IMR-90 (cell line): ENCODE measurements at regions not wholly inside any gene's neighbourhood (a gene's known extent, or its start where the extent isn't known, plus 50 kb on each side); places are given as distances from the start of the nearest gene placed in this dataset.

ENCODE experiments used
- ATAC-seq: fragments of 200-7000 bp; cut with Tn5 transposase; 2 replicates; pipeline ENCODE4 v1.9.1; 2020; ENCODE audit warnings: low read depth, mild to moderate bottlenecking, moderate library complexity
- BruUV-seq: library from RNA; stranded (reverse); fragments of 400-500 nt; replicated peaks from 2 replicates; lab custom pipeline; 2021; lab: Mats Ljungman, UMichigan
- CTCF ChIA-PET: fragments of 300-600 bp; formaldehyde crosslinking; extraction: SDS; loops from one replicate; lab custom pipeline; 2021; ENCODE audit warnings: antibody characterized with exemption; lab: Yijun Ruan, JAX
- POLR2A ChIA-PET: fragments of 300-600 bp; sonication (Branson Sonifier 250); formaldehyde crosslinking; loops from one replicate; lab custom pipeline; 2022; ENCODE audit warnings: antibody characterized with exemption; ENCODE audit not compliant: unreplicated experiment; lab: Charles Lee
- DNase-seq: peaks from one replicate; pipeline ENCODE4 v3.0.0; 2013
- H2AFZ ChIP-seq: replicated peaks from 2 replicates; pipeline ENCODE3; 2013; ENCODE audit warnings: low read length, mild to moderate bottlenecking; ENCODE audit not compliant: poor library complexity
- H2AK5ac ChIP-seq: 2 replicates; pipeline ENCODE4 v1.6.1; 2013; ENCODE audit warnings: low read depth, low read length, inconsistent platforms
- H2AK9ac ChIP-seq: replicated peaks from 2 replicates; pipeline ENCODE3; 2013; ENCODE audit warnings: mild to moderate bottlenecking, low read depth, low read length, moderate library complexity; ENCODE audit not compliant: poor library complexity
- H2BK120ac ChIP-seq: 2 replicates; pipeline ENCODE4 v1.6.1; 2013; ENCODE audit warnings: low read depth, low read length, inconsistent platforms
- H2BK15ac ChIP-seq: 3 replicates; pipeline ENCODE4 v1.6.1; 2013; ENCODE audit warnings: low read depth, low read length, inconsistent platforms
- H2BK20ac ChIP-seq: 2 replicates; pipeline ENCODE4 v1.6.1; 2013; ENCODE audit warnings: low read depth, mild to moderate bottlenecking, inconsistent platforms, low read length, moderate library complexity
- H2BK5ac ChIP-seq: 2 replicates; pipeline ENCODE4 v1.6.1; 2013; ENCODE audit warnings: mild to moderate bottlenecking, low read depth, low read length, inconsistent platforms; ENCODE audit not compliant: poor library complexity, severe bottlenecking
- H3K14ac ChIP-seq: replicated peaks from 2 replicates; pipeline ENCODE4 v1.6.1; 2013; ENCODE audit warnings: low read depth, low read length, inconsistent platforms
- H3K18ac ChIP-seq: 2 replicates; pipeline ENCODE4 v1.6.1; 2013; ENCODE audit warnings: low read depth, low read length, control low read depth
- H3K23ac ChIP-seq: 2 replicates; pipeline ENCODE4 v1.6.1; 2013; ENCODE audit warnings: low read depth, low read length, inconsistent platforms
- H3K27ac ChIP-seq: 2 replicates; pipeline ENCODE4 v1.5.1; 2013; ENCODE audit warnings: mild to moderate bottlenecking, control low read depth, low read length; ENCODE audit not compliant: insufficient read depth
- H3K27me3 ChIP-seq: 2 replicates; pipeline ENCODE4 v1.6.1; 2013; ENCODE audit warnings: low read length; ENCODE audit not compliant: control insufficient read depth, insufficient read depth
- H3K36me3 ChIP-seq: 2 replicates; pipeline ENCODE4 v1.6.1; 2013; ENCODE audit warnings: low read length, mixed read lengths; ENCODE audit not compliant: control insufficient read depth, insufficient read depth
- H3K4ac ChIP-seq: 2 replicates; pipeline ENCODE4 v1.6.1; 2013; ENCODE audit warnings: low read depth, low read length, inconsistent platforms
- H3K4me1 ChIP-seq: 2 replicates; pipeline ENCODE4 v1.6.1; 2013; ENCODE audit warnings: low read length, mixed read lengths; ENCODE audit not compliant: control insufficient read depth, insufficient read depth
- H3K4me2 ChIP-seq: 2 replicates; pipeline ENCODE4 v1.6.1; 2013; ENCODE audit warnings: low read depth, mild to moderate bottlenecking, control low read depth, low read length, moderate library complexity
- H3K4me3 ChIP-seq: 2 replicates; pipeline ENCODE4 v1.5.1; 2013; ENCODE audit warnings: low read depth, mild to moderate bottlenecking, control low read depth, low read length, moderate library complexity; ENCODE audit not compliant: insufficient read depth
- H3K56ac ChIP-seq: 2 replicates; pipeline ENCODE4 v1.6.1; 2013; ENCODE audit warnings: low read length, inconsistent platforms; ENCODE audit not compliant: insufficient read depth; ENCODE audit errors: extremely low read depth
- H3K79me1 ChIP-seq, 2 experiments: 2 replicates each; pipeline ENCODE4 v1.6.1; 2013; ENCODE audit warnings: low read length in 2 of 2, inconsistent platforms in 1 of 2, low read depth in 1 of 2
- H3K9ac ChIP-seq: 2 replicates; pipeline ENCODE4 v1.6.1; 2013; ENCODE audit warnings: low read depth, low read length, control low read depth
- H3K9me1 ChIP-seq: 2 replicates; pipeline ENCODE4 v1.6.1; 2013; ENCODE audit warnings: low read length, inconsistent platforms; ENCODE audit not compliant: insufficient read depth
- H3K9me3 ChIP-seq: 2 replicates; pipeline ENCODE4 v1.6.1; 2013; ENCODE audit warnings: low read length; ENCODE audit not compliant: control insufficient read depth, insufficient read depth
- H4K20me1 ChIP-seq: 2 replicates; pipeline ENCODE4 v1.6.1; 2013; ENCODE audit warnings: low read length, inconsistent platforms; ENCODE audit not compliant: insufficient read depth
- H4K5ac ChIP-seq: 2 replicates; pipeline ENCODE4 v1.6.1; 2013; ENCODE audit warnings: mild to moderate bottlenecking, low read depth, low read length, control low read depth
- H4K8ac ChIP-seq, 2 experiments: 2 replicates each; pipeline ENCODE4 v1.6.1; 2013; ENCODE audit warnings: low read depth in 2 of 2, low read length in 2 of 2, control low read depth in 1 of 2, inconsistent platforms in 1 of 2
- H4K91ac ChIP-seq: 2 replicates; pipeline ENCODE4 v1.6.1; 2013; ENCODE audit warnings: low read depth, low read length, inconsistent platforms; ENCODE audit not compliant: insufficient read depth
- BHLHE40 ChIP-seq: fragments of 150-350 bp; IDR thresholded peaks from 2 replicates; pipeline ENCODE4 v1.6.1; 2016; ENCODE audit warnings: mild to moderate bottlenecking, low read depth, low read length
- CEBPB ChIP-seq: IDR thresholded peaks from 2 replicates; pipeline ENCODE4 v1.6.1; 2012; ENCODE audit warnings: low read depth, low read length, improper control_type of control experiment
- CHD1 ChIP-seq: IDR thresholded peaks from 2 replicates; pipeline ENCODE4 v1.6.1; 2012; ENCODE audit warnings: low read depth, low read length, improper control_type of control experiment
- CTCF ChIP-seq: conservative IDR thresholded peaks from 2 replicates; pipeline ENCODE4 v1.5.1; 2012; ENCODE audit warnings: mild to moderate bottlenecking, low read depth, low read length, improper control_type of control experiment
- ELK1 ChIP-seq: fragments of 150-350 bp; IDR thresholded peaks from 2 replicates; pipeline ENCODE4 v1.6.1; 2016; ENCODE audit warnings: low read depth, mild to moderate bottlenecking, low read length, moderate library complexity, borderline replicate concordance
- FOS ChIP-seq: fragments of 150-350 bp; IDR thresholded peaks from 2 replicates; pipeline ENCODE4 v1.6.1; 2016; ENCODE audit warnings: low read depth, low read length
- MAFK ChIP-seq: IDR thresholded peaks from 2 replicates; pipeline ENCODE4 v1.6.1; 2012; ENCODE audit warnings: low read depth, low read length, improper control_type of control experiment
- MAZ ChIP-seq: IDR thresholded peaks from 2 replicates; pipeline ENCODE4 v1.6.1; 2012; ENCODE audit warnings: low read depth, mild to moderate bottlenecking, low read length, improper control_type of control experiment, moderate library complexity, borderline replicate concordance
- MXI1 ChIP-seq: IDR thresholded peaks from 2 replicates; pipeline ENCODE4 v1.6.1; 2012; ENCODE audit warnings: low read depth, mild to moderate bottlenecking, low read length, moderate library complexity, borderline replicate concordance
- NFE2L2 ChIP-seq: fragments of 150-350 bp; IDR thresholded peaks from 2 replicates; pipeline ENCODE4 v1.6.1; 2016; ENCODE audit warnings: low read depth, mild to moderate bottlenecking, low read length
- POLR2A ChIP-seq: IDR thresholded peaks from 2 replicates; pipeline ENCODE4 v1.6.1; 2012; ENCODE audit warnings: mild to moderate bottlenecking, low read depth, low read length
- RAD21 ChIP-seq: IDR thresholded peaks from 2 replicates; pipeline ENCODE4 v1.6.1; 2012; ENCODE audit warnings: low read length, improper control_type of control experiment
- RCOR1 ChIP-seq: IDR thresholded peaks from 2 replicates; pipeline ENCODE4 v1.6.1; 2012; ENCODE audit warnings: mild to moderate bottlenecking, low read length, improper control_type of control experiment; ENCODE audit not compliant: insufficient replicate concordance
- RFX5 ChIP-seq: IDR thresholded peaks from 2 replicates; pipeline ENCODE4 v1.8.0; 2012; ENCODE audit warnings: low read depth, mild to moderate bottlenecking, low read length, moderate library complexity
- SMC3 ChIP-seq: fragments of 150-350 bp; IDR thresholded peaks from 2 replicates; pipeline ENCODE4 v1.6.1; 2016; ENCODE audit warnings: low read depth, mild to moderate bottlenecking, antibody characterized with exemption, low read length, moderate library complexity
- USF2 ChIP-seq: fragments of 150-350 bp; IDR thresholded peaks from 2 replicates; pipeline ENCODE4 v1.6.1; 2017; ENCODE audit warnings: mild to moderate bottlenecking, antibody characterized with exemption, low read length, low read depth
- WGBS, 2 experiments: methylation state at CpG; one replicate each; pipeline versions ENCODE4 v1.1.5 to v1.1.7; 2013; ENCODE audit warnings: missing lambda C conversion rate in 2 of 2; ENCODE audit not compliant: insufficient read length in 1 of 2; ENCODE audit errors: extremely low coverage in 2 of 2; 5-methylcytosine and 5-hydroxymethylcytosine counted together
- dilution Hi-C: fragments of 300-500 bp; cut with HindIII; formaldehyde crosslinking; loops from one replicate; pipeline ENCODE4 v1.14.3; 2018; ENCODE audit warnings: low sequenced_read_pairs; ENCODE audit not compliant: unreplicated experiment
- in situ Hi-C: fragments of 300-500 bp; cut with MboI; formaldehyde crosslinking; loops from 3 replicates; pipeline ENCODE4 v1.14.3; 2019; ENCODE audit warnings: low sequenced_read_pairs, inconsistent platforms, mixed read lengths
- intact Hi-C: fragments of 100-400 bp; cut with micrococcal nuclease; formaldehyde crosslinking; loops from 2 replicates; pipeline ENCODE4 v1.10.0; 2022

- Histone ChIP-seq H4K8ac (no peak overlapping the region), H2AK5ac (no peak overlapping the region), H3K9ac (no peak overlapping the region), H3K27me3 (no peaks in the 10 kb centered on the region), H3K18ac (no peak overlapping the region), H3K4me2 (no peak overlapping the region), H4K5ac (no peak overlapping the region), H3K14ac (no peak overlapping the region), H4K91ac (no peak overlapping the region), H2BK15ac (no peak overlapping the region), H3K79me1 (no peaks in the 10 kb centered on the region), H3K9me3 (peaks cover 45% of the 10 kb centered on the region), H3K4me1 (no peaks in the 10 kb centered on the region), H2BK120ac (no peak overlapping the region), H3K27ac (no peak overlapping the region), H3K56ac (no peak overlapping the region), H3K4me3 (no peak overlapping the region), H3K9me1 (no peaks in the 10 kb centered on the region), H2BK5ac (no peak overlapping the region), H3K4ac (no peak overlapping the region), H2BK20ac (no peak overlapping the region), H3K23ac (no peak overlapping the region), H2AK9ac (no peak overlapping the region), H4K20me1 (no peaks in the 10 kb centered on the region), H2AFZ (no peak overlapping the region), H3K36me3 (no peaks in the 10 kb centered on the region)
- WGBS, 2 experiments, result 59% methylated on average over 4 of the region's 17 CpGs; no CpG with 5 or more reads in 1 of the 2 experiments
- DNase-seq (no peak), ATAC-seq (no peak)
- POLR2A ChIA-PET, result no interaction called here
- BruUV-seq, result no TSS peak
- dilution Hi-C loops, result no loop called here
- TF ChIP-seq CEBPB, result no peak
- no peak for TF ChIP-seq BHLHE40
- no peak for TF ChIP-seq CHD1
- TF ChIP-seq RFX5, result no peak
- no peak for TF ChIP-seq MXI1
- no peak for TF ChIP-seq RAD21
- no peak for TF ChIP-seq MAZ
- no peak for TF ChIP-seq FOS
- no peak for TF ChIP-seq CTCF
- TF ChIP-seq NFE2L2, result no peak
- TF ChIP-seq SMC3, result no peak
- TF ChIP-seq ELK1, result no peak
- no peak for TF ChIP-seq MAFK
- TF ChIP-seq RCOR1, result no peak
- TF ChIP-seq USF2, result no peak
- no peak for TF ChIP-seq POLR2A
- in situ Hi-C loops, result no loop called here
- intact Hi-C loops, result no loop called here
- CTCF ChIA-PET, result no interaction called here
These were observed 151.2 kb upstream of the ALKAL2 start for GRCh38 chr2:439077-439476.
